ENCODE measurements at regions not wholly inside any gene's neighbourhood (a gene's known extent, or its start where the extent isn't known, plus 50 kb on each side); places are given as distances from the start of the nearest gene placed in this dataset.

GRCh38 chr1:208603721-208604120, 359.5 kb upstream of the PLXNA2 start:
- Histone ChIP-seq H3K4me3 (no peak overlapping the region), H3K4me1 (peaks cover 0 to 7% (median 0%) of the 10 kb centered on the region in 3 donors), H3K27ac (no peak overlapping the region), H3K27me3 (no peaks in the 10 kb centered on the region), H3K36me3 (no peaks in the 10 kb centered on the region), H3K9me3 (no peaks in the 10 kb centered on the region)
- no peak for ATAC-seq
- TF ChIP-seq EP300 (IDR thresholded peaks at IDR 0.05) (no peak), POLR2AphosphoS5 (IDR thresholded peaks at IDR 0.05) (no peak), CTCF (IDR thresholded peaks at IDR 0.05) (no peak), POLR2A (IDR thresholded peaks at IDR 0.05) (no peak)
- 50 to 57% methylated on average over 1 to 2 of the region's 2 CpGs for WGBS, 2 donors (ENCODE audit: low coverage in 1 of 2)

GRCh38 chr1:208604295-208604694, 360.1 kb upstream of the PLXNA2 start:
- H3K27me3 ChIP-seq, result no peaks in the 10 kb centered on the region
- H3K9me3 ChIP-seq, result no peaks in the 10 kb centered on the region
- TF ChIP-seq POLR2AphosphoS5 (IDR thresholded peaks at IDR 0.05) (no peak), POLR2A (IDR thresholded peaks at IDR 0.05) (no peak), EP300 (IDR thresholded peaks at IDR 0.05) (no peak), CTCF (IDR thresholded peaks at IDR 0.05) (no peak)
- H3K4me1 ChIP-seq, result peaks cover 0 to 7% (median 0%) of the 10 kb centered on the region in 3 donors
- 44 to 55% methylated on average over 2 to 4 of the region's 4 CpGs for WGBS, 2 donors (ENCODE audit: low coverage in 1 of 2)
- no peak overlapping the region for H3K4me3 ChIP-seq
- no peak overlapping the region for H3K27ac ChIP-seq
- no peaks in the 10 kb centered on the region for H3K36me3 ChIP-seq
- ATAC-seq, result no peak

- no peaks in the 10 kb centered on the region for H3K36me3 ChIP-seq
- ATAC-seq, result no peak
- no peaks in the 10 kb centered on the region for H3K27me3 ChIP-seq
- H3K4me1 ChIP-seq, result no peaks in the 10 kb centered on the region
- 50 to 80% methylated on average over 3 of the region's 3 CpGs for WGBS, 2 donors (ENCODE audit: low coverage in 1 of 2)
- no peaks in the 10 kb centered on the region for H3K9me3 ChIP-seq
- TF ChIP-seq EP300 (IDR thresholded peaks at IDR 0.05), result no peak
- no peak for TF ChIP-seq CTCF (IDR thresholded peaks at IDR 0.05)
- no peak for TF ChIP-seq POLR2AphosphoS5 (IDR thresholded peaks at IDR 0.05)
- TF ChIP-seq POLR2A (IDR thresholded peaks at IDR 0.05), result no peak
- H3K4me3 ChIP-seq, result no peak overlapping the region
- no peak overlapping the region for H3K27ac ChIP-seq
These were observed 362.8 kb upstream of the PLXNA2 start for GRCh38 chr1:208606959-208607358.

- Histone ChIP-seq H3K27me3 (no peaks in the 10 kb centered on the region), H3K9me3 (no peaks in the 10 kb centered on the region), H3K27ac (no peak overlapping the region), H3K4me3 (no peak overlapping the region), H3K4me1 (no peaks in the 10 kb centered on the region), H3K36me3 (no peaks in the 10 kb centered on the region)
- ATAC-seq, result no peak
- TF ChIP-seq CTCF (IDR thresholded peaks at IDR 0.05) (no peak), POLR2A (IDR thresholded peaks at IDR 0.05) (no peak), EP300 (IDR thresholded peaks at IDR 0.05) (no peak), POLR2AphosphoS5 (IDR thresholded peaks at IDR 0.05) (no peak)
- 68 to 75% methylated on average over 1 of the region's 1 CpG for WGBS, 2 donors (ENCODE audit: low coverage in 1 of 2)
These were observed 363.4 kb upstream of the PLXNA2 start for GRCh38 chr1:208607616-208608015.

- no peak for TF ChIP-seq POLR2A (IDR thresholded peaks at IDR 0.05)
- TF ChIP-seq EP300 (IDR thresholded peaks at IDR 0.05), result no peak
- peaks cover 0 to 13% (median 0%) of the 10 kb centered on the region in 3 donors for H3K9me3 ChIP-seq
- H3K36me3 ChIP-seq, result no peaks in the 10 kb centered on the region
- H3K27me3 ChIP-seq, result no peaks in the 10 kb centered on the region
- no peaks in the 10 kb centered on the region for H3K4me1 ChIP-seq
- no peak overlapping the region for H3K4me3 ChIP-seq
- 95 to 100% methylated on average over 2 of the region's 2 CpGs for WGBS, 2 donors (ENCODE audit: low coverage in 1 of 2)
- H3K27ac ChIP-seq, result no peak overlapping the region
- ATAC-seq, result no peak
These were observed 370.4 kb upstream of the PLXNA2 start for GRCh38 chr1:208614610-208615009.
